GM20000 (cell line): ENCODE measurements at regions not wholly inside any gene's neighbourhood (a gene's known extent, or its start where the extent isn't known, plus 50 kb on each side); places are given as distances from the start of the nearest gene placed in this dataset.
"Not testable (repeated sequence)": the region's sequence is repeated elsewhere in the genome, so short reads cannot be mapped to it uniquely, and the experiment has no call there.

Experiments used
- DNase-seq: peaks from one replicate; pipeline ENCODE4 v3.0.0; 2012; ENCODE audit warnings: low spot score
- CTCF ChIP-seq: IDR thresholded peaks from 2 replicates; pipeline ENCODE4 v1.5.1; 2012; ENCODE audit warnings: mild to moderate bottlenecking, control low read depth; ENCODE audit errors: extremely low read depth, missing control alignments

- no peak for DNase-seq
- no peak for TF ChIP-seq CTCF
These were observed 181.2 kb upstream of the PRSS58 start for GRCh38 chr7:142438923-142439515.

- peak; percentile 72 for TF ChIP-seq CTCF
- DNase-seq: peak; percentile 33
These were observed 180.5 kb upstream of the PRSS58 start for GRCh38 chr7:142438235-142438922.

- no peak for TF ChIP-seq CTCF
- no peak for DNase-seq
These were observed 179.9 kb upstream of the PRSS58 start for GRCh38 chr7:142437741-142438140.

GRCh38 chr7:142436601-142437000, 178.7 kb upstream of the PRSS58 start:
- DNase-seq: peak; percentile 32
- TF ChIP-seq CTCF: no peak

- DNase-seq: not testable (repeated sequence)
These were observed 177.7 kb upstream of the PRSS58 start for GRCh38 chr7:142435606-142436005.

GRCh38 chr7:142434666-142435167, 176.9 kb upstream of the PRSS58 start:
- TF ChIP-seq CTCF: no peak
- peak; percentile 23 for DNase-seq

- not testable (repeated sequence) for DNase-seq
These were observed 176.3 kb upstream of the PRSS58 start for GRCh38 chr7:142434133-142434532.

- TF ChIP-seq CTCF: no peak
- DNase-seq: no peak
These were observed 174.5 kb upstream of the PRSS58 start for GRCh38 chr7:142432377-142432776.
